ENCODE measurements at regions not wholly inside any gene's neighbourhood (a gene's known extent, or its start where the extent isn't known, plus 50 kb on each side); places are given as distances from the start of the nearest gene placed in this dataset.

GRCh38 chr13:48595431-48596429 lies 58.0 kb upstream of the CYSLTR2 start:
- Histone ChIP-seq H3K36me3 (ENCODE audit: control insufficient read depth, insufficient read depth, low read length) (no peaks in the 10 kb centered on the region), H3K27me3 (ENCODE audit: control insufficient read depth, insufficient read depth, low read length) (peaks cover 10% of the 10 kb centered on the region), H3K4me3 (ENCODE audit: low read depth, low read length) (no peak overlapping the region)
- TF ChIP-seq CTCF (IDR thresholded peaks at IDR 0.05; ENCODE audit: insufficient read depth, low read depth, low read length): peak; percentile 55
- ChIA-PET CTCF (interaction anchor here (0.6 to 7.5 kb wide), 11 partner anchors 15 to 300 kb away, joined by 3 to 81 read pairs (median 4); no protein-coding TSS in a partner anchor), POLR2A (no interaction called here)
- DNase-seq (ENCODE audit: low read depth): no peak

DNA sequence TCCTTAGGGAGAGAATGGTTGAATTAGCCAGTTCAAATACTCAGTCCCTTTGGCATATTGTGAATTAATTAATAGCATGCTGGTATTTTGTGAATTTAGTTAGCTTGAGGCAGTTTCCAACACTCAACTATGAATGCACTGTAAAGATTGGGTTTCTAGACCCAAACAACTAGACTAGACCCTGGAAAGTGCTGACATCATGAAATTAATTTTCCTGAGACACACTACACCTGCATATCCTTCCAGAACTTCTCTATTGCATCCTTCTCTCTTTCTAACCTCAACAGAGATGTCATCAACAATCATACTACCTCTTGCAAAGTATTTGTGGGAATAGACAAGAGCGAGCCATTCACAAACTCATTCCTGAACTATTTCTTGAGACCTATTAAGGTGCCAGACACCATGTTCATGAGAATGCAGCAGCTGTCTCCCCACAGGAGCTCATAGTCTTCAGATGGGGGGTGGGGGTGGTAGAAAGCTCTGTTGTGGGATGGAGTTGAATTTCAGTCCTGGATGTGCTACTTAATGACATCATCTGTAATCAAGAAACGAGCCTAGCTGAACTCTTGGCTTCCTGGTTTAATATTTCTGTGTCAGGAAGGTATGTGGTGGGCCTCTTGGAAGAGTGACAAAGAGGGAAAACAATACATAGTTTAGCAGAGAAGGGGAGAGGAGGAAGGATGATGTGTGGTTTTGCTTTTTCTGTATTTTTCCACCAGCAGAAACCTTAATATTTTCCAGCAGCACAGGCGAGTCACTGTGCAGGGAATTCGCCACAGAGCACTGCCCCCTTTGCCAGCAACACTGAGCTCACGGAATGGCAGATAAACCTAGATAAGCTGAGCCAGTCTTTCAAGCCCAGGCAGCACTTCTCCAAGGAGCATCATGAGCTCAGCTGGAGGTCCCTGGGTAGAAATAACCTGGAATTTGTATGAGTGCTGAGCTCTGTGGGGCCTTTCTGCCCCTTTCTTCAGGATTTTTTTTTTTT lies 53.1 kb upstream of the CYSLTR2 start:
- H3K36me3 ChIP-seq (ENCODE audit: control insufficient read depth, insufficient read depth, low read length): no peaks in the 10 kb centered on the region
- DNase-seq (ENCODE audit: low read depth): no peak
- no peak for TF ChIP-seq CTCF (IDR thresholded peaks at IDR 0.05; ENCODE audit: insufficient read depth, low read depth, low read length)
- H3K4me3 ChIP-seq (ENCODE audit: low read depth, low read length): no peak overlapping the region
- peaks cover 6% of the 10 kb centered on the region for H3K27me3 ChIP-seq (ENCODE audit: control insufficient read depth, insufficient read depth, low read length)
- ChIA-PET CTCF (interaction anchor here (1.0 to 1.4 kb wide), 2 partner anchors 20 to 168 kb away, joined by 4 to 5 read pairs; no protein-coding TSS in a partner anchor), POLR2A (no interaction called here)

GRCh38 chr13:48602296-48603016 lies 51.3 kb upstream of the CYSLTR2 start:
- Histone ChIP-seq H3K36me3 (ENCODE audit: control insufficient read depth, insufficient read depth, low read length) (no peaks in the 10 kb centered on the region), H3K27me3 (ENCODE audit: control insufficient read depth, insufficient read depth, low read length) (peaks cover 6% of the 10 kb centered on the region), H3K4me3 (ENCODE audit: low read depth, low read length) (no peak overlapping the region)
- ChIA-PET CTCF (no interaction called here), POLR2A (no interaction called here)
- no peak for DNase-seq (ENCODE audit: low read depth)
- TF ChIP-seq CTCF (IDR thresholded peaks at IDR 0.05; ENCODE audit: insufficient read depth, low read depth, low read length): no peak

DNA sequence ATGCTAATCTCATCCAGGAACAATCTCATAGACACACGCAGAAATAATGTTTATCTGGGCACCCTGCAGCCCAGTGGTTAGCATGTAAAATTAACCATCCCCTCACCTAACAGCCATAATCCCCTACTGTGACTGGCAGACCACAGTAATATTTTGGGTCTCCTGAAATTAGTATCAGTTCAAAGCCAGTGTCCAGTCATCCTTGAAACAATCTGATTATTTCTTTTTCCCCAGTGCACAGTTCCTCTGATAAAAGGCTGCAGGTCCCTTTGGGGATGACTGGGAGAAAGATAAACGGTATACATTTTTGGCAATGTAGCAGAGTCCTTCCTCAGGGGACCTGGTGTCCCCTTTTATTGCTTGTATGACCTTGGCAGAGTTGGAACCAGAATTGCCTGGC lies 50.4 kb upstream of the CYSLTR2 start:
- ChIA-PET POLR2A (no interaction called here), CTCF (no interaction called here)
- TF ChIP-seq CTCF (IDR thresholded peaks at IDR 0.05; ENCODE audit: insufficient read depth, low read depth, low read length): no peak
- Histone ChIP-seq H3K27me3 (ENCODE audit: control insufficient read depth, insufficient read depth, low read length) (peaks cover 6% of the 10 kb centered on the region), H3K36me3 (ENCODE audit: control insufficient read depth, insufficient read depth, low read length) (no peaks in the 10 kb centered on the region), H3K4me3 (ENCODE audit: low read depth, low read length) (no peak overlapping the region)
- DNase-seq (ENCODE audit: low read depth): no peak

Data from BJ (cell line).